Right forelimb (tissue), 1 donor: ENCODE measurements at regions not wholly inside any gene's neighbourhood (a gene's known extent, or its start where the extent isn't known, plus 50 kb on each side); places are given as distances from the start of the nearest gene placed in this dataset.

Experiments used
- DNase-seq: peaks from one replicate; pipeline ENCODE4 v3.0.0-alpha.2; 2018

DNA sequence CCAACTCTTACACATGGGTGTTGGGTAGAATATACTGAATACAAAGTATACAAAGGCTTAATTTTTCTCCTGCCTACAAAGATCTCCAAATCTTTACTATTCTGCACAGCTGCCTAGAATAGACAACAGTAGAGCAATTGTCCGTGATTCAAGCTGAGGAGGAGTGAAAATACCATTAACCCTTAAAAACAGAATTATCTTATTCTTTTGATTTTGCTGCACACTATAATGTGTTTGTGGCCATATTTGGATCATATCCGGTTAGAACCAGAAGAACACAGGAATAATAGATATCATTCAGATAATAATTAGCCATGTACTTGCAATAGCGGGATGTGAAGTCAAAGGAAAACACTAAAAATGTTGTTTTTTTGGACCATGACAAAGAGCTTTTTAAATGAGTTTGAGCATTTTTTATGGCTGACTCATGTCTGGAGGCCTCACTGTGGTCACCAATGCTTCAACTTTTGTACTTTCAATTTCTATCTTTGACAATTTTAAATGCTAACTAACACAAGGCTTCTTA, 197.6 kb upstream of the FOXD3 start:
- no peak for DNase-seq

DNA sequence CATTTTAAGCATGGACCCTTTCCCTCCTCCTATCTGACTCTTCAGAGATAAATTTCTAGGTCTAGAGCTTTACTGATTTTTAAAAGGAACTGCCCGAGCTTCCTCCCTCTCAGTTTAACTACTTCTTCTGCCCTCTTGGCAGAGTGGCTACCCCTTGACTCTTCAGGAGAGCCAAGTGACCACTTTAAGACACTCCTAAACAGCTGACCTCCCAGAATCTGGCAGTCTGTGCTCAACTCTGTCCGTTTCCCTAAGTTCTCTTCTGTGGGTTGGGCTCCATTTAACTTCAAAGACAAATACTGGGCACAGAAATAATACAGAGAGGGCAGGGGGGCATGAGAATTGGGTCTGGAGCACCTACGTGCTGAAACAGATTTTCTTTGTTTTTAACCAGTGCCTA, 196.3 kb upstream of the FOXD3 start:
- no peak for DNase-seq

DNA sequence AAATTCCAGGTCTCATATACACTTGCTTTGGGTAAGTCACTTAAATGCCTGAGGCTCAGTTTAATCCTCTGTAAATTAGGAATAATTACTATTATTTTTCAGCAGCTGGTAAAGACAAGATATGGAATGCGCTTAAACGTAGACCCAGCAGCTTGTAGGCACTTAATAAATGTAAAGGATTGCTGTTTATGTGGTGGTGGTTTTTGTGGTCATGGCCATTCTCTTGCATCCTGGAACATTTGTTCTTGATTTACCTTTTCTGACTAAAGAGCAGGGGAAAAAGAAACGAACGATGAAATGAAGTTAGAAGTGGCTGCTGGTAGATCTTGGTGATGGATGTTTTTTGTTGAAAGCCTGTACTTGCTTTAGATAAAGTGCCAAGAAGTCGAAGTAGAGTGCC, 195.0 kb upstream of the FOXD3 start:
- DNase-seq, result no peak

DNA sequence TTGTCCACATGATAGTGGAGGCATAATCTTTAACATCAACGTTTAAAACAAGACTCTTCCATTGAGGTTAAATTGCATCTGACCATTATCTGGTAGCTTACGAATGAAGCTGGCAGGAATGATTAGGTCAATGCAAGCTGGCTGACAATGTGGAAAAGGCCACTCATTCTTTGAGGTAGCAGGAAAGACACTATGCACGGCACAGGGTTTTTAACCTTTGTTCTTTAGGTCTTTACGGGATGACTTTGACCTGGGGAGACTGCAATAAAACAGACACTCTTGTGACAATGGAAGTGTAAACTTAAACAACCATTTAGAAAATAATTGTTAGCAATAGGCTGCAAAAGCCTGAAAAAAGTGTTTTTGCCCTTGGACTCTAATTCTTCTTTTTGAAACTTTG, 193.8 kb upstream of the FOXD3 start:
- DNase-seq, result no peak

DNA sequence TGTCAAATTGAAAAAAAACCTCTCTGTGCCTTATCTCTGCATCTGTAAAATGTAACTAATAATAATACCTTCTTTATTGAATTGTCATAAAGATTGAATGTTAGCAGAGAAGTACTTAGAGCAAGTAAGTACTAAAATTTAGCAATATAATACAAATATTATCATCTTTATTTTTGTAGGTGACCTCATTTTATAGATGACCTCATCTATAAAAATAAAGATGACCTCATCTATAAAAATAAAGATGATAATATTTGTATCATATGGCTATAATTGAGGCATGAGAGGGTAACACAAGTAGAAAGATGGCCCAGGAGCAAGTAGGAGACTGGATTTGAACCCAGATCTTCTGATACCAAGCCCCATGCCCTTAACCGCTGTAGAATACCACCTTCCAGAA, 193.2 kb upstream of the FOXD3 start:
- DNase-seq, result no peak

DNA sequence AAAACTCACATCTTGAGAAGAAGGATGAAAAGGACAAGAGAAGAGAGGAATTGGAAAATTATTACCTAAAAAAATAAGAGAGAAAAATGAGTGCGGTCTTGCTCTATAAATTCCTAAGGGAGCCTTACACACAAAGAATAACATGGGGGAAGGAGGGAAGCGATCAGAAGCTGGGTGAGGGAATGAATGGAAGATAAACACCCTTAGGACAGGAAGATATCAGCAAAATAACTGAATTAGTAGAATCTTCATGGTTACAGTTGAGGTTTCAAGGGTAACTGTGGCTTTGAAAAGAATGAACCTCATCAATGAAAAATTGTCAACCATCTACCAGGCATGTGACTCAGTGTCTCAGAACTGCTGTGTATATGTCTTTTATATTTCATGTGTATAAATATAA, 192.5 kb upstream of the FOXD3 start:
- DNase-seq, result no peak

DNA sequence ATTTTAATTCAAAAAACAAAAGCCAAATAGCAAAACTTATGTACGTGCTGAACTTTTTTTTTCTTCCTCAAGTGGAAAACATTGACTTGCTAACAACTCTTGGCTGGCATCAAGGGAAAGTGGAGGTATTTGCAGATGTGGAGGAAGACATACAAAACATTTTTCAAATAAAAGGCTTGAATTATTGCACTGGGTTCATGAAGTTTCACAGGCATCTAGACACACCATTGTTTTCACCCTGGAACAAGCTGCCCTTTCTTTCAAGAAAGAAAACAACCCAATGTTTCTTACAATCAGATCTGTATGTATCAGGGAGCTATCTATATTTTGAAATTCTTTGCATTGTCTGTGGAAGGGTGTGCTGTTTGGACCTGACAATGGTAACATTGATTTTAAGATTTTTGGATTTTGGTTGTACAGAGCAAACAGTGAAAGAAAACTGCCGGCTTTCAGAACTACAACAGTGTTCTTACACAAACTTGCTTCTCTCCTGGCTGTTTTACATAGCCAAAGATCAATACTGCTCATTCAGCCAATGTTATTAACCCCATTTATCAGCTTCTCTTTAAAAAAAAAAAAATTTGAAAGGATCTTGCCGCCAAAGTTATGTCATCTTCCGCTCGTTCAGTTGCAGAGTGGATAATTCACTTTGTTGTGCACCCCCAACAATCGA, 187.7 kb upstream of the FOXD3 start:
- no peak for DNase-seq

DNA sequence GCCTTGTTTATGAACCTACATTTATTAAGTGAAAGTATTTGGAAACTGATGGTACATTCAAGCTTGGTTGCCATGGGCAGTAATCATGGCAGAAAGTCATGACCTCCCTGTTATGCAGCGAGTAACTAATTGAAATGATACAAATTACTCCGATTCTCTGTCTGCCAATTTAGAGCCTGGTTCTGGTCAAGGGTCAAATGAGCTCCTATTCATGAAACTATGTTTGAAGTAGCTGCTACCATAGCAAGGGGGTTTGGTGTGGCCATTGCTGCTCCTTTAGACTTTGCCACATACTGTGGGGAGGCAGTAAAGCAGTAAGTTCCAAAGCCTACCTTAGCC, 187.2 kb upstream of the FOXD3 start:
- no peak for DNase-seq

DNA sequence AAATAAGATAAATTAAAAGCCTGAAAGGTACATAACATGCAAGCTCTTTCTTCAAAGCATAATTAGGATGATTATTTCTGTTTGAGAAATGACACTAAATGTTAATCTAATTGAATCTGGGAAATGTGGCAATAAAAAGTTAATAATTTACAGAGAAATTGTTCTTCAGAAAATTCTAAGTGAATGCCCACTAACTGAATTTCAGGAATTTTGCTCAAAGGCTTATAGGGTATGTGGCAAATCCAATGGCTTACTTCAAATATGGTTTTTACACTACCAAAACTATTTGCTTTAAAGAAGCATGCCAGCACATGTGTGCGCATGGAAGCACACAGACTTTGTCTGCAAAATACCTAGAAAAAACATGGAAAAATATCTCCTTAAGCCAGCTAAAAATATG, 186.6 kb upstream of the FOXD3 start:
- DNase-seq, result no peak

DNA sequence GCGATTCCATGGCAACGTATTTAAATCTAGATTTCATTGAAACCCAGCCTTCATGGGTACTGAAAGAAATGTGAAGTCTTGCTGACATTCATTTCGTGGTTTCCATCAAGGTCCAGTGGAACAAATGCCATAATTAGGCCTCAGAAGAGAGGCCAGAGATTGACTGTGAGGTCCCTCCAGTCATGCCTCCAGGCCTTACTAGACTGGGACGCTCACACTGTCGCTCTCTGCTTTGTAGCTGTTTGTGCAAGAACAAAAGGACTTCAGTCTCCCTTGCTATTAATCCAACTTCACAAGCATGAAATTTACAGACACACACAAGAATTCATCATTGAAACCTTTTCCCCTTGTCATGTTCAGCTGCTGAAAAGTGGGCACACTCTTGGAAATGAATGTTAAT, 180.4 kb upstream of the FOXD3 start:
- no peak for DNase-seq

DNA sequence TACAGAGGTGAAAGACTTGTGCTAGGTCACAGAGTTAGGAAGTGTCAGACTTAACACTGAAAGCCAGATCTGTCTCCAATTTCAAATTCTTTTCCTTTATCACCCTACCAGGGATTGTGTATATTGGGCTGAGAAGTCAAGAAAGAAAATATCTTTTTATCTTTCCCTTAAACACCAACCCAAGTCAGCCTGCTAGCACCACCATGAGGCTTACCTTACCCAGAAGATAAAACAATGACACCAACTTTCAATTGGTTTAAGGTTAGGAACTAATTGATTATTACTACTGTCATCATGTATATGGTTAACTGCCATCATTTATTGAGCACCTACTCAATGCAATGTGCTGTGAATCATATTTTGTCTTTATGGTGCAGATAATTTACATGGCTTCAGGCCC, 178.9 kb upstream of the FOXD3 start:
- no peak for DNase-seq

DNA sequence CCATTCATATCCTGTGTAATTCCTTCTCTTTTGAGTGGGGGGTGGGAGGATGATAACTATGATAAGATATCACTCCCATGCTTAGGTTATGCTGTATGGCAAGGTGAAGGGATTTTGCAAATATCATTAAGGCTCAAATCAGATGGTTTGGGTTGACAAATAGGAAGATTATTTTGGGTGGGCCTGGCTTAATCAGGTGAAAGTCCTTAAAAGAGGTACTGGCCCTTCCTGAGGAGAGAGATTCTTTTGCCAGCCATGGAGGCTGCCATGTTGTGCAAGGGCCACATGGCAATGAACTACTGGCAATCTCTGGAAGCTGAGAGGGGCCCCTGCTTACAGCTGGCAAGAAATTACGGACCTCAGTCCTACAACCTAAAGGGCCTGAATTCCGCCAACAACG, 174.6 kb upstream of the FOXD3 start:
- no peak for DNase-seq

DNA sequence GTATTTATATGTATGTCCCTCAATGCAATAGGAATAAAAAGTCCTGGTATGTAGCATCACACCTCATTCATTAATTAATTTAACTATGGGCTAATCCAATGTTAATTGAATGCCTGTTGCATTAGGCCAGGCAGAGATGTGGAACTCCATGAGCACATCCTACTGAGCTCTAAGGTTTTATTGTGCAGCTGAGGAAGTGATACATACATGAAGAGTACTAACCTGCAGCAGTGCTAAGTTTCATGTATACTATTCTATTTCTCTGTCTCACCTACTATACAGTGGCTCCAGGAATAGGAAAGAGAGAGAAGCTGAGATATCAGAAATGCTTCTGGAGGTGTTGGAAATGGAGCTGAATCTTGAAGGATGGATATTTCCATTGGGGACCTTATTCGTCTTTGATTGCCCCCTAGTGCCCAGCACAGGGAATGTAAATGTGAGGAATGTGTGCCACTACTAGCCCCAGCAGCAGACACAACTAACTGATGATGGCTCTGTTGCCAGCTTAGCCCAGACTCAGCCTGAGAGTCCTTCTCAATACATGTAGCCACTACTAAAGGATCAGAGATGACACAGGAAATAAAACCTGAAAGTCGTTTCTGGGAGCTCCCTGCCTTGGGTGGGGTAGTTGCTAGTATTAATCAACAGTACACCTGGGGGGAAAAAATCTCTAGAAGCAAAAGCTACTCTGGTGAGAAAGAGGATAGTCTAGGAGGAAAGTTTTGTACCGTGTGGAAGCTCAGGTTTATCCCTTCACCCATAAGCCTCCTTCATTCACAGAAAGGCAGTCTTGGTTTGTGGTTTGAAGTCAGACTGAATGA, 173.3 kb upstream of the FOXD3 start:
- no peak for DNase-seq

DNA sequence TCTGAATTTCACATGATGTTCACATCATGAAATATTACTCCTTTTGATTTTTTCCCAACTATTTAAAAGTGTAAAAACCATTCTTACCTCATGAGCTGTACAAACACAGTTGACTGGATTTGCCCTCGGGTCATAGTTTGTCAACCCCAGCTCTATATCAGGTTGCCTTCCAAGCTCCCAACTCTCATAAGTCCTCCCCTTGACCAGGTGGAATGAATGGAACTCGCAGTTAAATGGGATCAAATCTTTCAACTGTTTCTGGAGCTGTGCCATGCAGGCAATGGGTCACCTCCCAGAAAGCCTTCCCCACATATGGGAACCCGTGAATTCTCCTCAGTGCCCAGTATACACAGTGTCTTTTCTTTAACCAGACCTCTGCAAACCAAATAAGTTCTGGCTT, 169.8 kb upstream of the FOXD3 start:
- DNase-seq, result no peak

DNA sequence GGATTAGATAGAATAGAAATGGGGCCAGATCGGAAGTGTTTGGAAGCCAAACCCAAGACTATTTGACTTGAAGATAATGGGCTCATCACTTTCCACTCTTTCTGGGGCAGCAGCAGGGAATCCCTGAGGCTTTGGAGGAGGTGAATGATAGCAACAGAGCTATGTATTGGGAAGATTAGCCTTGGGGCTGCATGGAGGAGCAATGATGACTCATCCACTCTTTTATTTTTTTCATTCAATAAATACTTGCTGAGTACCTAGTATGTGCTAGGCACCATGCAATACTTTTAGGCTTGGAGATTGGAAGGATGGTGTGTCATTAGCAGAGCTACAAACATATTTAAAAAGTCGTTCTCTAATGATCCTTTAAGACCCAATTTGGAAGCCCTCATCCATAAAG, 166.9 kb upstream of the FOXD3 start:
- DNase-seq, result no peak

DNA sequence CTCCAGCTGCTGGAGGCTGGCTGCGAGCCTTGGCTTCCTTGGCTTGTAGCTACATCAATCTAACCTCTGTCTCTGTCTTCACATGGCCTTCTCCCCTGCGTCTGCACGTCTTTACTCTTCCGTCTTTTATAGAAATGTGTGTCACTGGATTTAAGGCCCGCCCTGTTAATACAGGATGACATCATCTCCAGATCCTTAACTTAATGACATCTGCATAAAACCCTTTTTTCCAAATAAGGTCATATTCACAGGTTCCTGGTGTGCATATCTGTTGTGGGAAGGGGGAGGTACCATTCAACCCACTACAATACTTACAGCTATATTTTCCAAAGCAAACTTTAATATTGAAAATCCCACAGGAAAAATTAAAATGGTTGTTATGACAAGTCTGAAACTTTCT, 165.3 kb upstream of the FOXD3 start:
- no peak for DNase-seq

DNA sequence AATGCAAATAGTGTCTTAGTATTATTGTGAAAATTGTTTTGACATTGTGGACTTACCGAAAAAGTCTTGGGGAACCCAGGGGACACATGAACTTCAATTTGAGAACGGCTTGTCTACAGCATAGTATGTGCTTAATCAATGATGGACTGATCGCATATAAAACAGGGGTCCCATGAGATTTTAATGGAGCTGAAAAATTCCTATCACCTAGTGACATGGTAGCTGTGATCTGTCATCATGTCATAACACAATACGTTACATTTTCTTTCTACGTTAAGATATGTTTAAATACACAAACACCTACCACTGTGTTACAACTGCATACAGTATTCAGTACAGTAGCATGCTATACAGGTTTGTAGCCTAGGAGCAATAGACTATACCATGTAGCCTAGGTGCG, 153.3 kb upstream of the FOXD3 start:
- DNase-seq, result no peak

DNA sequence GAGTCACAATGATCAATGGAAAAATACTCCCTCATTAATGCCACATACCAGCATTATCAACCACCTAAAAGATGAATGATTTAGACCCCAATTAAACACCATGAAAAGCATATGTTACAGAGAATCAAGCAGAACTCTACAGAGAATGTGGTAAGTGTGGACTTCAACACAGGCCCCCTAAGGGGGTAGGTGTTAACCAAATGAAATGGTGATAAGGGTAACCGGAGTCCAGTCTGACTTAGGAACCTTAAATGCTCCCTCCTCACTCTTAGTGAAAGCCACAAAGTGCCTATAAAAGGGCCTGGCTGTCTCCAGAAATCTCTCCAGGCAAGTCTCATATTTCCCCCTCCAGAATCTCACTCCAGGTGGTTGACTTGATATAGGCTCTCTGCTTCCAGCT, 149.2 kb upstream of the FOXD3 start:
- DNase-seq, result no peak

DNA sequence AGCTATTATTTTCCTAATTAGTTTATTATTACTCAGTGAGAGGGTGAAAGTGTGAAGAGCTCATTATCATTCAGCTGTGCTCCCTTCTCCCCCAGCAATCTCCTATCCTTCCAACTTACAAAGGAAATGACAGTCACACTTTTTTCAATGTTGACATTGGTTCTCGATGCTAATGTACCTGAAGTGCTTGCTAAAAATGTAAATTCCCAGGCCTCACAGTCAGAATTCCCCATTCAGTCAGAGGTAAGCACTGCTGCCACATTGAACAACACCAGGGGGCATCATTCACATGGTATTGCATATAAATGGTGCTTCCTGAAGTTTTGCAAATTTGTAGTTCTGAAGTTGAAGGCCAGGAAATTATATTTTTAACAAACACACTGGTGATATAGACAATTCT, 132.7 kb upstream of the FOXD3 start:
- no peak for DNase-seq

DNA sequence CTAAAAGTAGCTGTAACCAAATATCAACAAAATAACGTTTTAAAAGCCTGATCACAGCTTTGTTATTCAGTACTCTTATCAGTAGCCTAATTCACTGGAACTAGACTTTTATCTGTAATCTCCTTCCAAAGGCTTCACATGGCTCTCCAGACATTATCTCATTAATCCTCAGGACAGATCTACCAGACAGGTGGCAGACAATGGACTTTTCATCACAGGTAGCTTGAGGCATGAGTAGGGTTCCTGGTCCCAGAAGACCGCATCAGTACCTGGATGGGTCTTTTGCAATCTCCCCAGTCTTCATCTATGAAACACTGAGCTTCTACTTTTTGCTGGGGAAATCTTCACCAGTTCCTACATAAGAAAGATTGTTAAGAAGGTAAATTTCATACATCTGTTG, 132.2 kb upstream of the FOXD3 start:
- no peak for DNase-seq

DNA sequence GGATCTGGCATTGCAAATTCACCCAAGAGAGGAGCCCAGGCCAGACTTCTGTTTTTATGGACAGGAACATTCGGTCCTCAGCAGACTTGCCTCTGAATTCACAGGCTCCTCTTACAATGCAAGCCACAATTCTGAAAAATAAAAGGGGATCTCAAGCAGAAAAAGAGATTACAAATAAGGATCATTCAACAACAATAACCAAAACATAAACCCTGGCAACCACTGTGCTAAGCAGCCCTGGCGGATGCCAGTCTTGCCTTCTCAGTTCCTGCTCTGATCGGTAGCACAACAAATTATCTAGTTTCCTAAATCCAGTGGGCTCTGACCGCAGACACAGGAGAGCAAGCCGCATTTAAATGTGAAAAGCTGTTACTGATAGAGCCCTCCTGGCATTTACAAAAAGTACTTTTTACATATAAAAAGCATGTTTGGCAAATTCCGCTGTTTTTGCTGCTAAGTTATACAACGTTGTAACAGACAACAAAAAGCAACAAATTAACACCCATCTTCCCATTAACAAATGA, 123.4 kb upstream of the FOXD3 start:
- no peak for DNase-seq

DNA sequence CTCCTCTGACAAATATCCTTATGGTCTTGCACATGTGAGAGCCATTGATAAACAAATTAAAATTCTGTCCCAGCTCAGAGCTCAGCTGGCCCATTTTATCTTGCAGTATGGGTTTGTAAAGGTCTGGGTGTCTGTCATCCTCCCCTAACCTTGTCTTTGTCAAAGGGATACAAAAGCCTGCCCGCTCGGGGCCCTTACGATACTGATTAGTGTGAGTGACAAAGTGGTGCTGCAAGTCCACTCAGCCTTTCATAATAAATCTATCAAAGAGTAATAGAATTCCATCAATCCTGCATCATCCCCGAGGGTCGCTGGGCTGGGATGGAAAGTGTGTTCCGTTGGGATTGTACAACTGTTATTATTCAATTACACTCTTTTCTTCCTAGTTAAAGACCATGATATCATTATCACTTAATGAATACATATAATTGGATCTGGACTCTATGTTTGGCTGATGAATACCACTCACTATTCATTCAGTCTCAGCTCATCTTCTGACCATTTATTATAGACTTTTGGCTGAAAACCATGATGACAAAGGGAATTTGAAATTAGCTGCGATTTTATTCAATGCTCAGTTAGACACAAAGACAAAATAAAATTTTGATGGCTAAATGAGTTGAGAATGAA, 122.5 kb upstream of the FOXD3 start:
- no peak for DNase-seq

DNA sequence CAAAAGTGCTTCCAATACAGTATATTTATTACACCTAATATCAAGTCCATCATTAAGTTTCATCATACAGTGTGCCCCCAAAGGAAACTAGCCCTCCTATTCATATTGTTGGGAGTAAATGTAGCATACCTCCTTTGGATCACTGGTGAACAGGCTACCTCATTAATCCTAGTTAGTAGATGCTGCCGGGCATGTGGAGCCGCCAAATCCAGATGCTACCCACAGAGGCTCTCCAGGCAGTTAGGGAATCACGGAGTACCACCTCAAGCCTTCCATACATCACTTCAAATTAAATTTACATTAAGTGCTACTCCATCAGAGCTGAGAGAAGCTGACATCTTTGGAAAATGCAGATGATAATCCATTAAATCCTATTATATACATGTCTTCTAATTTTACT, 121.7 kb upstream of the FOXD3 start:
- DNase-seq, result no peak

DNA sequence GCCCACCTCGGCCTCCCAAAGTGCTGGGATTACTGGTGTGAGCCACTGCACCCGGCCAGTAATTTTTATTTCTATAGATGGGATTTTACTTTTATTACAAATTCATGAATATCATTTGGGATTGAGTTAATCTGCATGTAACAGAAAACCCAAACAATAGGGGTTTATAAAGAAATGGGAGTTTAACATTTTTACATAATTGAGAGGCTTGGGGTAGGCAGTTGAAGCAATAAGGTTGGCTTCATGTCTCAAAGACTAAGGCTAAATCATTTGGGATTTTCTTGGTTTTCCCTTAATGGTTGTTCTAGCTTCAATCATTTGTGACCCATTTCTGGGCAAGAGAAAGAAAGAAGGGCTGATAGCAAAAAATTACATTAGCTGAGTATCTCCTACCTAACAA, 118.7 kb upstream of the FOXD3 start:
- DNase-seq, result no peak
